ENCODE measurements at regions not wholly inside any gene's neighbourhood (a gene's known extent, or its start where the extent isn't known, plus 50 kb on each side); places are given as distances from the start of the nearest gene placed in this dataset.

- H4K91ac ChIP-seq (ENCODE audit: insufficient read depth, low read depth, low read length) = no peak overlapping the region
- no peak overlapping the region for H3K56ac ChIP-seq (ENCODE audit: extremely low read depth, insufficient read depth, low read length)
- no peak overlapping the region for H2BK20ac ChIP-seq (ENCODE audit: low read depth, low read length)
- H3K18ac ChIP-seq (ENCODE audit: low read depth, low read length) = no peak overlapping the region
- TF ChIP-seq RCOR1 (IDR thresholded peaks at IDR 0.05; ENCODE audit: insufficient replicate concordance, low read length) (no peak), RAD21 (IDR thresholded peaks at IDR 0.05; ENCODE audit: low read length) (no peak), POLR2A (IDR thresholded peaks at IDR 0.05; ENCODE audit: low read depth, low read length) (no peak), MAFK (IDR thresholded peaks at IDR 0.05; ENCODE audit: low read depth, low read length) (no peak), FOS (IDR thresholded peaks at IDR 0.05; ENCODE audit: low read depth, low read length) (no peak)
- no peak overlapping the region for H2AFZ ChIP-seq (replicated peaks; ENCODE audit: low read length, poor library complexity)
- no CpG with 5 or more reads among the region's 1 CpG for WGBS, 2 experiments (ENCODE audit: extremely low coverage in 2 of 2, insufficient read length in 1 of 2)
- H4K20me1 ChIP-seq (ENCODE audit: insufficient read depth, low read length) = no peaks in the 10 kb centered on the region
- no peak overlapping the region for H4K5ac ChIP-seq (ENCODE audit: low read depth, low read length)
- no peak overlapping the region for H2AK5ac ChIP-seq (ENCODE audit: low read depth, low read length)
- no peaks in the 10 kb centered on the region for H3K9me1 ChIP-seq (ENCODE audit: insufficient read depth, low read length)
- no peaks in the 10 kb centered on the region for H3K27me3 ChIP-seq (ENCODE audit: control insufficient read depth, insufficient read depth, low read length)
- no peaks in the 10 kb centered on the region for H3K36me3 ChIP-seq (ENCODE audit: control insufficient read depth, insufficient read depth, low read length)
- no peak overlapping the region for H3K27ac ChIP-seq (ENCODE audit: insufficient read depth, low read length)
- H3K23ac ChIP-seq (ENCODE audit: low read depth, low read length) = no peak overlapping the region
- no peak for DNase-seq
- BruUV-seq (replicated peaks) = no TSS peak
- in situ Hi-C loops (cut with MboI; ENCODE audit: low sequenced_read_pairs) = no loop called here
- no peak overlapping the region for H2BK15ac ChIP-seq (ENCODE audit: low read depth, low read length)
- H2AK9ac ChIP-seq (replicated peaks; ENCODE audit: low read depth, low read length, poor library complexity) = no peak overlapping the region
- intact Hi-C loops (cut with micrococcal nuclease) = no loop called here
- no peak overlapping the region for H3K4me3 ChIP-seq (ENCODE audit: insufficient read depth, low read depth, low read length)
- H3K4ac ChIP-seq (ENCODE audit: low read depth, low read length) = no peak overlapping the region
- no peak for ATAC-seq (ENCODE audit: low read depth)
- no peak overlapping the region for H4K8ac ChIP-seq (ENCODE audit: low read depth in 2 of 2, low read length in 2 of 2)
- no peak overlapping the region for H3K9ac ChIP-seq (ENCODE audit: low read depth, low read length)
- dilution Hi-C loops (cut with HindIII; ENCODE audit: low sequenced_read_pairs, unreplicated experiment) = no loop called here
- no peak overlapping the region for H3K14ac ChIP-seq (replicated peaks; ENCODE audit: low read depth, low read length)
- ChIA-PET CTCF (no interaction called here), POLR2A (ENCODE audit: unreplicated experiment) (no interaction called here)
- H2BK5ac ChIP-seq (ENCODE audit: low read depth, low read length, poor library complexity, severe bottlenecking) = no peak overlapping the region
- H3K9me3 ChIP-seq (ENCODE audit: control insufficient read depth, insufficient read depth, low read length) = no peaks in the 10 kb centered on the region
- no peaks in the 10 kb centered on the region for H3K79me1 ChIP-seq (ENCODE audit: low read depth in 1 of 2, low read length in 2 of 2)
- no peak overlapping the region for H2BK120ac ChIP-seq (ENCODE audit: low read depth, low read length)
- no peaks in the 10 kb centered on the region for H3K4me1 ChIP-seq (ENCODE audit: control insufficient read depth, insufficient read depth, low read length)
- H3K4me2 ChIP-seq (ENCODE audit: low read depth, low read length) = no peak overlapping the region
Observed at GRCh38 chr5:156251076-156251475, 75.9 kb upstream of the SGCD start.
